ENCODE measurements at regions not wholly inside any gene's neighbourhood (a gene's known extent, or its start where the extent isn't known, plus 50 kb on each side); places are given as distances from the start of the nearest gene placed in this dataset.
A peak's percentile ranks its signal among the peaks of the same experiment; 100 is the strongest.

DNA sequence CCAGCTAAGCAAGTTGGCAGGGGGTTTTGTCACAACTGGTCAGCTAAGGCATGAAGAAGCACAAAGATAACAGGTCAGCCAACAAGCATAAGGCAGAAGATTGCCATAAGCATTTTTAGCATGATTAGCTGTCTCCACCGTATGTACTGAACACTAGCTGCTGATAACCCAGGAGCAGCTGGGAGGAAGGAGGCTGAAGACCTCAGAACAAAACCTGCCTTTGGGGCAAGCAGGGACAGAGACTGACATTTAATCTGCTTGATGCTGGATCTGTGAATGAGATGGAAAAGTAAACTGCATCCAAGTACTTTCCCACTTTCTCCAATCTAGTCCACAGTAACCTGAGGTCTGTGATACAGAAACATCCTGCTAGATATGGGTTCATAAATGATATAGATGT, 353.0 kb upstream of the MAP3K7 start:
- no peaks in the 10 kb centered on the region for H3K27me3 ChIP-seq (replicated peaks; ENCODE audit: insufficient read depth, low read depth, low read length, poor library complexity)
- intact Hi-C loops (cut with micrococcal nuclease; ENCODE audit: unreplicated experiment), result loop anchor here (1.0 to 10.0 kb wide), 7 partner anchors 127 to 1835 kb away; no protein-coding TSS in a partner anchor
- TF ChIP-seq, protein P1, sequence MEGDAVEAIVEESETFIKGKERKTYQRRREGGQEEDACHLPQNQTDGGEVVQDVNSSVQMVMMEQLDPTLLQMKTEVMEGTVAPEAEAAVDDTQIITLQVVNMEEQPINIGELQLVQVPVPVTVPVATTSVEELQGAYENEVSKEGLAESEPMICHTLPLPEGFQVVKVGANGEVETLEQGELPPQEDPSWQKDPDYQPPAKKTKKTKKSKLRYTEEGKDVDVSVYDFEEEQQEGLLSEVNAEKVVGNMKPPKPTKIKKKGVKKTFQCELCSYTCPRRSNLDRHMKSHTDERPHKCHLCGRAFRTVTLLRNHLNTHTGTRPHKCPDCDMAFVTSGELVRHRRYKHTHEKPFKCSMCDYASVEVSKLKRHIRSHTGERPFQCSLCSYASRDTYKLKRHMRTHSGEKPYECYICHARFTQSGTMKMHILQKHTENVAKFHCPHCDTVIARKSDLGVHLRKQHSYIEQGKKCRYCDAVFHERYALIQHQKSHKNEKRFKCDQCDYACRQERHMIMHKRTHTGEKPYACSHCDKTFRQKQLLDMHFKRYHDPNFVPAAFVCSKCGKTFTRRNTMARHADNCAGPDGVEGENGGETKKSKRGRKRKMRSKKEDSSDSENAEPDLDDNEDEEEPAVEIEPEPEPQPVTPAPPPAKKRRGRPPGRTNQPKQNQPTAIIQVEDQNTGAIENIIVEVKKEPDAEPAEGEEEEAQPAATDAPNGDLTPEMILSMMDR (conservative IDR thresholded peaks at IDR 0.05; ENCODE audit: low read depth, low read length), result no peak
- TF ChIP-seq EZH2 (IDR thresholded peaks at IDR 0.05; ENCODE audit: borderline replicate concordance, low read depth, low read length, poor library complexity, severe bottlenecking), result no peak
- POLR2A ChIA-PET (ENCODE audit: low non-redundant PET), result no interaction called here
- no peak overlapping the region for H3K27ac ChIP-seq (ENCODE audit: low read depth, low read length, poor library complexity, severe bottlenecking)
- no peaks in the 10 kb centered on the region for H3K9me3 ChIP-seq (ENCODE audit: low read depth, low read length, poor library complexity, severe bottlenecking)
- H3K4me3 ChIP-seq (ENCODE audit: low read depth, low read length, poor library complexity, severe bottlenecking), result no peak overlapping the region
- H3K4me1 ChIP-seq (ENCODE audit: insufficient read depth, low read length, poor library complexity, severe bottlenecking), result peaks cover 6% of the 10 kb centered on the region
- CTCF ChIA-PET, result interaction anchor here (1.1 kb wide), 1 partner anchor 80 kb away, joined by 3 read pairs; no protein-coding TSS in a partner anchor
- no peak for DNase-seq (ENCODE audit: low spot score)
- BruUV-seq (replicated peaks), result no TSS peak
- no peaks in the 10 kb centered on the region for H3K36me3 ChIP-seq (ENCODE audit: insufficient read depth, low read length, poor library complexity, severe bottlenecking)

DNA sequence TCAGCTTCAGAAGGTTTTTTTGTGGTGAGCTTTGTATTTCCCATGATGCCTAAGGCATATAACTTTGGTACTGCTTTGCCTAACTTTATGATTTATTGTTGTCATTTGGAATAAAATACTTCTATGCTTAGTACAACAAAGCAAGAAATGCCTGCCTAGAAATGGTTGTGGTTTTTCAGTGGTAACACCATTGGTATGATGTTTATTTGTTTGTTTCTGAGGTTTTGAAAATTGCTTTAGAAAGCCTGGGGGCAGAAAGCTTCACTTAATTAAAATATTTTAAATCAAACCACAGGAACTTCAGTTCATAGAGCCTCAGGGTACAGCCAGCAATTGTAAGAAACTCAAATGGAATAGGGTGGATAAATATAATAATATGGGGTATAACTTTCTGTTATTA, 351.2 kb upstream of the MAP3K7 start:
- Histone ChIP-seq H3K9me3 (ENCODE audit: low read depth, low read length, poor library complexity, severe bottlenecking) (no peaks in the 10 kb centered on the region), H3K27ac (ENCODE audit: low read depth, low read length, poor library complexity, severe bottlenecking) (no peak overlapping the region), H3K36me3 (ENCODE audit: insufficient read depth, low read length, poor library complexity, severe bottlenecking) (no peaks in the 10 kb centered on the region), H3K4me1 (ENCODE audit: insufficient read depth, low read length, poor library complexity, severe bottlenecking) (peaks cover 6% of the 10 kb centered on the region), H3K4me3 (ENCODE audit: low read depth, low read length, poor library complexity, severe bottlenecking) (no peak overlapping the region), H3K27me3 (replicated peaks; ENCODE audit: insufficient read depth, low read depth, low read length, poor library complexity) (no peaks in the 10 kb centered on the region)
- intact Hi-C loops (cut with micrococcal nuclease; ENCODE audit: unreplicated experiment), result no loop called here
- BruUV-seq (replicated peaks), result no TSS peak
- TF ChIP-seq, protein P1 (conservative IDR thresholded peaks at IDR 0.05; ENCODE audit: low read depth, low read length), result no peak
- no peak for TF ChIP-seq EZH2 (IDR thresholded peaks at IDR 0.05; ENCODE audit: borderline replicate concordance, low read depth, low read length, poor library complexity, severe bottlenecking)
- CTCF ChIA-PET, result no interaction called here
- POLR2A ChIA-PET (ENCODE audit: low non-redundant PET), result no interaction called here
- DNase-seq (ENCODE audit: low spot score), result no peak

DNA sequence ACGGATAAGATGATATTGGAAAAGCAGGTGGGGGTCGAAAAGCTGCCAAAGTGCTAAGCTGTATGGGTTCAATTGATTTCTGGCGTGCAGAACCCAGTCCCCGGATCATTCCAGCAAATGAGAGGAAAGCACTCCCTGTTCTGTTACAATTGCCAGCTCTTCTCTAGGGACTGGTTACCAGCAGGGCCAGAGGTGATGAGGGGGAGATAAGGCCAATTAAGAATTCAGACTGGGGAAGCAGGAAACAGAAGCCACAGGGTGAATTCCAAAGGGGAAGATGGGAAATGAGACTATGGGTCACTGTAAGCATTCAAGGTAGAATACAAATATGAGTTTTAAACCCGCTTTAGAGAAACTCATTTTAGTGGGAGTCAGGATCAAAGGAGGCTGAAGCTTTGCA, 349.4 kb upstream of the MAP3K7 start:
- Histone ChIP-seq H3K27ac (ENCODE audit: low read depth, low read length, poor library complexity, severe bottlenecking) (no peak overlapping the region), H3K4me3 (ENCODE audit: low read depth, low read length, poor library complexity, severe bottlenecking) (no peak overlapping the region), H3K27me3 (replicated peaks; ENCODE audit: insufficient read depth, low read depth, low read length, poor library complexity) (no peaks in the 10 kb centered on the region), H3K36me3 (ENCODE audit: insufficient read depth, low read length, poor library complexity, severe bottlenecking) (no peaks in the 10 kb centered on the region), H3K4me1 (ENCODE audit: insufficient read depth, low read length, poor library complexity, severe bottlenecking) (peaks cover 4% of the 10 kb centered on the region), H3K9me3 (ENCODE audit: low read depth, low read length, poor library complexity, severe bottlenecking) (no peaks in the 10 kb centered on the region)
- peak; percentile 19 for DNase-seq (ENCODE audit: low spot score)
- ChIA-PET CTCF (no interaction called here), POLR2A (ENCODE audit: low non-redundant PET) (no interaction called here)
- intact Hi-C loops (cut with micrococcal nuclease; ENCODE audit: unreplicated experiment), result no loop called here
- TF ChIP-seq, protein P1 (conservative IDR thresholded peaks at IDR 0.05; ENCODE audit: low read depth, low read length), result no peak
- no peak for TF ChIP-seq EZH2 (IDR thresholded peaks at IDR 0.05; ENCODE audit: borderline replicate concordance, low read depth, low read length, poor library complexity, severe bottlenecking)
- no TSS peak for BruUV-seq (replicated peaks)

Data from A673 (cell line).